ENCODE measurements at regions not wholly inside any gene's neighbourhood (a gene's known extent, or its start where the extent isn't known, plus 50 kb on each side); places are given as distances from the start of the nearest gene placed in this dataset.

DNA sequence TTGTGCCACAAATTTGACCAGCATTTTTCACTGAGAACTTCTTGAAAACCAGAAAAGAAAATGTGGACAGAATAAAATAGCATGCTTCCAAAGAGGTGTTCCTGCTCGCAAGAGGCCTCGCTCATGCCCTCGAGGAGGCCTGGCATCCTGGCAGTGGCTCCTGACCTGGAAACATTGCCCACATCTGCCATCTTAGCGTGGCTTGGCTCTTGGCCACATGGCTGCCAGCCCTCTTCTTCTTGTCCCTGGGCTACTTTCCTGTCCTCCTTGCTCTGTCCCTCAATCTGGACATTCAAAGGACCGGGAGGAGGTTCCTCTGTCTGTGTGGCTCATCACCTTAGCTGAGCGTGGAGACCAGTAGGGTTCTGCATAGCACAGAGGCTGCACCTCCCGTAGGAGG is 131.6 kb upstream of the TMEM72 start:
- DNase-seq (ENCODE audit: low spot score) = no peak

DNA sequence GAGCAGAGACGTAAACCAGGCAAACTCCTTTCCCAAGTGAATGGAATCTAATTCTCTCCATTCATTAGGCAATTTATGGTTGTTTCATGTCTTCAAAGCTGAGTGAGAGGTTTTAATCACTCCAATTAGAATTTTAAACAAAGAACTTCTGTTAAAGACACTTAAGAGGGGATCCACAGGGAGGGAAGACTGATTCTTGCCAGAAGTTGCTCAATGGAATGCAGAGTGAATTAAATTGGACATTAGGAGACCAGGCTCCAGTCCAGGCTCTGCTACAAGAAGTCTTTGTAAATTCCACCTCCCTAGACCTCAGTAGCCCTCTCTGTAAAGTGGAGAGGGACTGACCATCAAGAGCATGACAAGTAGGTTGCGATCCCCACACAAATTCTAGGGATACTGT is 130.7 kb upstream of the TMEM72 start:
- DNase-seq (ENCODE audit: low spot score) = no peak

DNA sequence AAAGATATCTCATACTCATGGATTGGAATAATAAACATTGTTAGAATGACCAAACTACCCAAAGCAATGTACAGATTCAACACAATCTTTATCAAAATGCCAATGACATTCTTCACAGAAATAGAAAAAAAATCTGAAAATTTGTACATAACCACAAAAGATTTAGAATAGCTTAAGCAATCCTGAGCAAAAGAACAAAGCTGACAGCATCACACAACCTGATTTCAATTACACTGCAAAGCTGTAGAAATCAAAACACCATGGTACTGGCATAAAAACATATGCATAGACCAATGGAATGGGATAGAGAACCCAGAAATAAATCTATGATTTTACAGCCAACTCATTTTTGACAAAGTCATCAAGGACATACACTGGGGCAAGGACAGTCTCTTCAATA is 130.0 kb upstream of the TMEM72 start:
- no peak for DNase-seq (ENCODE audit: low spot score)

DNA sequence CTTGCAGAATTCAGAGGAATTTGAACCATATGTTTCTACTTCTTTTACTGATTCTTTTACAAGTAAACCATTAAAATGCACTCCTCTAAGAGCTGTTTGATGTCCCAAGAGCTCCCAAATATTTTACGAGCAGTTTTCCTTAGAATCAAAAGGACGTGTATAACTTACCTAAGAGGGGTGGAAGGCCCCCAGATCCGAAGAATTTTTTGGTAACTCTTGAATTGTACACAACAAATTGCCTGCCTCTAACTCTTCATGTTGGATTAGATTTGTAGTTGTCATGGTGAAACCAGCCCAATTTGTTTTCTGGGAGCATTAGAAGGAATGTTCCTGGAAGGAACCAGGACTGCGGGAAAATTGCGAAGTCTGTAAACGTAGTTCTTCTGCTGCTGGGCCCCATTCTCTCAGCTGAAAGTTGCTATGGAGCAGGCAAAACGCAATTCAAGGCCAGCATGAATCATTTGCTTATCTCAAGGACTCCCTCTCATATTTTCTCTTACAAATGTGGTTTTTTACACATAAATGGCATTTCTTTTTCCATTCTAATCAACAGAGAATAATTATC is 124.8 kb upstream of the TMEM72 start:
- peak; percentile 57 for DNase-seq (ENCODE audit: low spot score)

DNA sequence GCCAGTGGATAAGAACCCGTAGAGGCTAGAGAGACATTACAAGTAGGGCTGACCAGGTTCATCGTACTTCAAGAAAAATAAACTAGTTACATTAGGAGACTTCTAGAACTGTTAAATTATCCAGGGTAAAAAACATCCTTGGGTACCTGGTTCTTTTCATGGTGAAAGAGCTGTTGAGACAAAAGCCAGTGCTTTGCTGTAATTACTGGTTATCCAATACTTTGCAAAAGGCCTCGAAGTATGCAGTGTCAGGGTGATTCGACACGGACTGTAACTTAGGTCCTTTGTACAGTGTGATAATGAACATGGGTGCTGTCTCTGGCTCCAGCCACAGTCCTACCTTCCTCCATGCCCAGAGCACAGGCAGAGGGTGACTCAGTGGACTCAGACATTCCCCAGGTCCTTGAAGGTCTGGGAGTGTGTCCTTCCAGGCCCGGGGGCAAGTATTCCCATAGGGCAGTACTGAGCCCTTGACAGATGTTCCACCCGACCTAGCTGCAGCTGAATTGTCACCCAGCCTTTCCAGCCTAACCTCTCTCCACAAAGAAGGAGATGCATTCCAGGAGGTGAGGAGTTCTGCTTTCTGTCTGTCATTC is 123.6 kb upstream of the TMEM72 start:
- no peak for DNase-seq (ENCODE audit: low spot score)

GRCh38 chr10:44788147-44789129 is 122.7 kb upstream of the TMEM72 start:
- no peak for DNase-seq (ENCODE audit: low spot score)

GRCh38 chr10:44792119-44792775 is 118.9 kb upstream of the TMEM72 start:
- DNase-seq (ENCODE audit: low spot score) = no peak

DNA sequence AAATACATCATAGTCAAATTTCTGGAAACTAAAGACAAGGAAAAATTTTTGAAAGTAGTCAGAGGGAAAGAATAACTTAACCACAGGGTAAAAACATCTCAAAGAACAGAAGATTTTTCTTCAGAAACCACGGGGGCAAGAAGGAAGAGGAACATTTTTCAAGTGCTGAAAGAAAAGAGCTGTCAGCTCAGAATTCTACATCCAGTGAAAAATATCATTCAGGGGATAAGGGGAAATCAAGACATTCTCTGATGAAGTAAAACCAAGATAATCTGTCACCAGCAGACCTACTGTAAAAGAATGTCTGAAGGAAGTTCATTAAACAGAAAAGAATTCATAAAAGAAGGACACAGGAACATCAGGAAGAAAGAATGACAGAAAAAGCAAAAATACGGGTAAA is 111.2 kb upstream of the TMEM72 start:
- DNase-seq (ENCODE audit: low spot score) = no peak

DNA sequence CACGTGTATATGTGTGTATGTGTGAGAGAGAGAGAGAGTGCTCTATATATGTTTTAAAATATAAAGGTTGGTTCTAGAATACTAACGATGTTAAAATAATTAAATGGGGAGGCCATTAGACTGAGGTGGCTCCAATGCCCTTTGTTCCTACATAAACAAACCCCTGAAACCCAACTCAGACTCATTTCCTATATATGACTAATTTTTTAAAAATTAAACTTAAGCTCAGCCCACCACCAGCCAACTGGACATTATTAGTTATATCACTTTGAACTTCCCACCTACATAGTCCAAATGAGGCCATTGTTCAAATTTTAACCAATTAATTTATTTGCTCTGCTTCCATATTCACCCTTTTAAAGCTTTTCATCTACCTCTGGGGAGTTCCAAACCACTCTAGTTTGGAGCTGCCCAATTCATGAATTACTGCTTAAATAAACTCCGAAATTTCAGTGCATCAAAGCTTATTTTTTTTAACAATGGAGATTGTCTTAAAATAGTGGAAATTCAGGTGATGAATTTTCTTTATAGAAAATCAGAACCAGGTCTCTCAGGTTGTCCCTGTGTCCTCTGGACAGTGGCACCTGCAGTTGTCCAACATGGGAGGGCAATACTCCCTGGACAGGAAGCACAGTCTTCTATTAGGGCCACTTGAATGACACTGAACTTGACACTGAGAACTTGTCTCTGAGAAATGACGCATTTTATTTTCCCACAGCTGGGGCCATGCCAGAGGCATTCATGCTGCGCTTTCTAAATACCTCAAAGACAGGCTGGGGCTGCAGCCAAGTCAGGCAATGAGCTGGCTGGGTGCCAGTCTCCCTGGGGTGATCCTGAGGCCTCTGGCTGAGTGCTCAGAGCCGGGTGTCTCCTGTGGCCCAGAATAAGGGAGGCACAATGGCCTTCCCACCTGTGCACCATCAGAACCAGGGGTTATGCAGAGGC is 109.5 kb upstream of the TMEM72 start:
- peak; percentile 87 for DNase-seq (ENCODE audit: low spot score)

DNA sequence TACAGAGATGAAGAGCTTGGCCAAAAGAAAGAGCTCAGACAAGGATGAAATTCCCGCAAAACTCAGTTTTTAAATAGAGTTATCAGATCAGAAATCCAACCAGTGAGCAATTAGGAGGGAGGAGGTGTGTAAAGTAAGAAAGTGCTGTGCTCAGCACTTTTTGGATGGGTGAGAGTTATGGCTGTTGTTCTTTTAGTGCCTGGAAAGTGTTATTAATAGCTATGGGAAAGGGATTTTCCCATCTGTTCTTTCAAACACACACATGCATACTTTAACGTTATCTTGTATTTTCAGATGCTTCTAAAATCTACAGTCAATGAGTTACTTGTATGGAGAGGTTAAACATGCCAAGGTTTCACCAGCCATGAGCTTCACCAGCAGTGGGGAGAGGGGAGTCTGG is 107.3 kb upstream of the TMEM72 start:
- no peak for DNase-seq (ENCODE audit: low spot score)

- DNase-seq (ENCODE audit: low spot score) = no peak
Measured at GRCh38 chr10:44804661-44805060, 106.5 kb upstream of the TMEM72 start.

DNA sequence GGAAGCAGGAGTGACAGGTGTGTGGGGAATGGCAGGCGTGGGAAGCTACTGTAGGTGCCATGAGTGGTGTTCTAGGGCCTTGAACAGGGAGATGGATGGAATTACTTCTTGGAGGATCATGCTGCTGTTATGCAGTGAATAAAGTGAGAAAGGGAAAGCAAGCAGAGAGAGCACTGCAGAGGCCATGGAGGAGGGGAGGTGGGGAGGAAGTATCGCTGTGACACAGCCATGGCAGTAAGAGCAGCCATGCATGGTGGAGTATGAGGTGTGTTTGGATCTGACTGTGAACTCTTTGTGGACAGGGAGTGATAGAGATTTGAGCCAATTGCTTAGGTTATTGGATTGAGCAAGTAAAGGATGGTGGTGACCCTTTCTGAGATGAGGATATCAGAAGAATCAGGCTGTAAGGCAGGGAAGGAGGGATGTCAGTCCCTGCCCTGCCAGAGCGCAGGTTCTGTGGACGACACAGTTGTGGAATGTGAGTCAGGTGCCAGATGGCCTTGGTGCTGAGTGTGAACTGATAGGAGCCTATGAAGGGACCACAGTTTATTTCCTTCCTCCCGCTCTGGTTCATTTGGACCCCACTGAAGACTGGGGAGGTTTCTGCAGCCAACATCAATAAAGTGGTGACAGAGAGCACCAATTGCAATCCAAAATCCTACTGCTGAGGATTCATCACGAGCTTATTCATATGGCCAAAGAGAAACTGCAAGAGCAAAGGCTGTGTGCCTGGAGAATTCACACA is 105.5 kb upstream of the TMEM72 start:
- DNase-seq (ENCODE audit: low spot score) = no peak

DNA sequence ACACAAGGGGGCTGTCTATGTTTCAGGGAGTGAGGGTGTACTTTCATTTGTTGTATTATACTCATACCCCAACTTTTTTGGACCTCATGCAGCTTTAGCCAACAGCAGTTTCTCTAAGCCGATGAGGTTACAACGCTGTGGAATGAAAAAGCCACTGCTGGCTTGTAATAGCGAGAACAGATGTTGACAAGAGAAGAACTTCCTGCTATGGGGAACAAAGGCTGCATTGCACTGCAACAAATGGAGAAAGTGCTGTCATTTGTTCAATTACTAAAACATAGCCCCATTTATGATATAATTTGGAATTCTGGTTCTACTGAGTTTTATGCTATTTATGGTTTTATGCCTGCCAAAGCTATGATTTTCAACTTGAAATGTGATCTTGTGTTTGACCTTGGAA is 104.2 kb upstream of the TMEM72 start:
- DNase-seq (ENCODE audit: low spot score) = no peak

DNA sequence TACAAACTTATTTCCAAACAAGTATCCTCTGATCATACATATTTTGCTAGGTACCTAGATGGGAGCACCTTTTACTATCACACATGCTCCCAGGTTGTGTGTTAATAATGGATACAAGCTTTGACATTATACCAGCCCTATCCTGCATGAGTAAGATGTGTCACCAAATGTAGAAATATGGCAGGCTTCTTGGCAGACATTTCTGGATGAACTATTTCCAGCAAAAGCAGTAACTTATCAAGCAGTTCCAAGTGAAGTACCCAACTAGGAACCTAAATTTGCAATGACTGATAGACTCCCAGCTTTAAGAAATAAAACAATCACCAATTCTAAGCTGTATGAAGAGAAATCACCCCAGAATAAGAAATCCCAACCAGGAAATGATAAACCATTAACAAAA is 103.7 kb upstream of the TMEM72 start:
- DNase-seq (ENCODE audit: low spot score) = no peak

DNA sequence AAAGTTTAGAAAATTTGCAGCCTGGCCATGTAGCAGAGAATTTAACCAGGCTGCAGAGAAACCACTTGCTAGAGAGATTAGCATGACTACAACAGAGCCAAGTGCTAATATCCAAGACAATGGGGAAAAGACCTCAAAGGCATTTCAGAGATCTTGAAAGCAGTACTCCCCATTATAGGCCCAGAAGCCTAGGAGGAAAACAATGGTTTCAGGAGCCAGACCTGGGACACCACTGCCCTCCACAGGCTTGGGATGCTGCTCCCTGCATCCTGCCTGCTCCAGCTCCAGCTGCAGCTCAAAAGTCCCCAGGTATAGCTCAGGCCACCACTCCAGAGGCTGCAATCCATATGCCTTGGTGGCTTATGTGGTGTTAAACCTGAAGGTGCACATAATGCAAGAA is 101.5 kb upstream of the TMEM72 start:
- no peak for DNase-seq (ENCODE audit: low spot score)

- DNase-seq (ENCODE audit: low spot score) = peak; percentile 39
Measured at GRCh38 chr10:44811072-44811471, 100.1 kb upstream of the TMEM72 start.

DNA sequence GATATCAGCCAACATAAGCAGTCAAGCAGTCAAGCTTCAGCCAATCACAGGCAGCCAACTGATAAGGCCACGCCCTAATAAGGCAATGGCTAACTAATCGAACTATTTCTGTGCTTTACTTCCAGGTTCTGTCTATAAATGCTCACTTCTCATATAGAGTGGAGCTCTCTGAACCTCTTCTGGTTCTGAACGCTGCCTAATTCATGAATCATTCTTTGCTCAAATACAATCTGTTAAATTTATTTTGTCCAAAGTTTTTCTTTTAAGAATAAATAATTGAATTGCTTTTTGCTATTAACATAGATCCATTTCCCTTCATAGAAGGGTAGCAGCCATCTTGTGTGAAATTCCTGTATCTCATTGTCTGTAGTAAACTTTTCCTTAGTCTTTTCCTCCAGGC is 97.9 kb upstream of the TMEM72 start:
- no peak for DNase-seq (ENCODE audit: low spot score)

DNA sequence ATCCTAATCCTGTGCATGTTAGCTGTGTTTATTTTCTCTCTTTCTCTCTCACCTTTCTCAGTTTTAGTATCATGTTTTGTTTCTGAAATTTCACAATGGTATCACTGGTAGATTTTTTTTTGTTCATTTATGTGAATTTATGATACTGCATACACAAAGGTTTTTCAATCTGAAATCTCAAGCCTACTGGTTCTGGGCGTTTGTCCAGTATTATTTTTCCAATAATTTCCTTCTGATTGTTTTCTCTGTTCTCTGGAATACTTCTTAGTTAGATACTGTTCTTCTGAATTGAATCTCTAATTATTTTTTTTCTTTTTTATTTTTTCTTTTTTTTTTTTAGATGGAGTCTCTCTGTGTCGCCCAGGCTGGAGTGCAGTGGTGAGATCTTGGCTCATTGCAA is 96.2 kb upstream of the TMEM72 start:
- no peak for DNase-seq (ENCODE audit: low spot score)

- DNase-seq (ENCODE audit: low spot score) = no peak
Measured at GRCh38 chr10:44818041-44818649, 93.0 kb upstream of the TMEM72 start.

DNA sequence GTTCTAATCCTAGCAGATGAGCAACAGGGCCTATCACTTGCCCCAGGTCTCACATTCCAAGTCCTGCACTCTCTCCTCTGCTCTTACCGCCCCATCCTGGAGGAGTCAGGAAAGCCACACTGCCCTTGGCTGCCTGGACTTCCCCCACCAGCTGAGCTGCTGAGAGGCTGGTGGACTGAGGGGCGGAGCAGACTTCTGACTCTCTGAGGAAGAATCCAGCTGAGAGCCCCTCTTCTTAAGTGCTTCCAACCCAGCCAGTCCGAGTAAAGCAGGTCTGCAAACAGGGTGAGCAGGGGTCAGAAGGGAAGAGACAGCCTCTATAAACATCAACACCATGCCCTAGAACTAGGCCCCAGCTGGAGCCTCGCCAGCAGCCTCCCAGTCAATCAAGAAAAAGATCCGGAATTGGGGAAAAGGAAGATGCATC is 92.4 kb upstream of the TMEM72 start:
- DNase-seq (ENCODE audit: low spot score) = no peak

All from AG08396 (cell line).